Activated CD4-positive, alpha-beta T cell treated with anti-CD3 and anti-CD28 coated beads, Interleukin-2, Interleukin-4, amounts not matched to agents 100 ng/mL and 50 ng/mL, durations not matched to agents 16 hours and 8 hours (primary cell): ENCODE measurements at regions not wholly inside any gene's neighbourhood (a gene's known extent, or its start where the extent isn't known, plus 50 kb on each side); places are given as distances from the start of the nearest gene placed in this dataset.

Experiments
- DNase-seq: peaks from one replicate; pipeline ENCODE4 v3.0.0-alpha.2; 2020; ENCODE audit warnings: low spot score

DNA sequence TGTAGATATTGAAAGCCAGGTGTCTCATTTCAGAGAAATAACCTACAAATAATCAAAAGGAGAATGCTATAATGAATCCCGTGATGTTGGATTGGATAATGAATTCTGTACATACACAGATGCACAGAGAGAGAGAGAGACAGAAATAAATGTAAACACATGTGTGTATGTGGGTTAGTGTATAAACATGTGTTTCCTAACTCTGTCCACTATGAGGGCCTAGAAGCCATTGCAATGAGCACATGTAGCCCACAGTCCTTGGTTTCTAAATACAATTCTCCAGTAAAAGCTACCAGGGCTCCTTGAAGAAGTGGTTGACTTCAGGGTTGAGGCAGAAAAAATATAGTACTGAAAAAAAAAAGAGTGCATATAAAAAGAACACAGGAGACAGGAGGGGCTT, 109.5 kb downstream of the INHBB start:
- DNase-seq = no peak

DNA sequence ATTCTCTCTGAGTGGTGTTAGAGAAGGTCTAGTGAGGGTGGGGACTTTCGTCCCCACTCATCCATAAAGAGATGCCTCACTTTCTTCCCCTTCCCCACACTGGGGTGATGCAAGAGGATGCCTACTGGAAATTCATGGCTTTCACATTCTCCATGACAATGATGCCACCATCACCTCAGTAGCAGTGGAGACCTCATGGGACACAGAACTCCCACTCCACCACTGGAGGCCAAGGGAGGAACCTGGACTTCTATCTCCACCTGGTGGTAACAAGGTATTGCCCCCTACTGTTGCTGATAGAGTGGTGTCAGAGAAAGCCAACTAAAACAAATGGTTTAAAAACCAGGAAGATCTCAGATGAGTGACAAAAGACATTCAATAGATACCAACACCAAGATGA, 110.9 kb downstream of the INHBB start:
- DNase-seq = no peak

DNA sequence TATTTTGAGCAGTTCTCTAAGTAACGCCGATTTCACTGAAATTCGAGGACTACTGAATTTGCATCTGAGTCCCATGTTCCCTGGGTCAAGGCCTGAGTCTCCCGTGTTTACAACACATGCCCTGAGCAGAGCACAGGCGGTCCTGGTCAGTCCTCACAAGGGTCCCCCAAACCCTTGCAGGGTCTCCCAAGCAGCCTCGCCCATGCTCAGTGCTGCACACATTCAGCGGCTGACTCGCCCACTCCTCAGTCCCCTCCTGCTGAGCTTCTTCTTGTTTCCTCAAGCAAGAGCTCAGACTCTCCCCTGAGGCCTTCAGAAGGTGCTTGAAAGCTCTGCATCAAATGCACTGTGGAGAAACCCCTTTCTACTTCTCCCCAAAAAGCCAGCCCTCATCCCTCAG, 114.6 kb downstream of the INHBB start:
- DNase-seq = no peak

DNA sequence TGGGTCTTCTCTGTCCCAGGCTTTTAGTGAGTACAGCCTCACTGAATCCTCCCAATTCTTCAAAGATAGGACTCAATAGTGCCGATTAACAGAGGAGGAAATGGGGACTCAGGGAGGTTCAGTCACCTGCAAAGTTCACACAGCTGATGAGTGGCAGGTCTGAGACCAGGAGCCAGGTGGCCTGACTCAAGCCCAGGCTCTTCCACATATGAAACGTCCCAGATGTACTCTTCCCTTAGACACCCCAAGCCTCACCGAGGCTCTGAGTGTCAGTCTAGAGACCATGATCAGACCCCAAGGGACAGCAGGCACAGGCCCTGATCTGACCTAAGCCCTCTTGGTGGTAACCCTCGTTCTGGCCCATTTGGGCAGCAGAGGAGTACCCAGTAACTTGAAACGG, 115.2 kb downstream of the INHBB start:
- DNase-seq = no peak

DNA sequence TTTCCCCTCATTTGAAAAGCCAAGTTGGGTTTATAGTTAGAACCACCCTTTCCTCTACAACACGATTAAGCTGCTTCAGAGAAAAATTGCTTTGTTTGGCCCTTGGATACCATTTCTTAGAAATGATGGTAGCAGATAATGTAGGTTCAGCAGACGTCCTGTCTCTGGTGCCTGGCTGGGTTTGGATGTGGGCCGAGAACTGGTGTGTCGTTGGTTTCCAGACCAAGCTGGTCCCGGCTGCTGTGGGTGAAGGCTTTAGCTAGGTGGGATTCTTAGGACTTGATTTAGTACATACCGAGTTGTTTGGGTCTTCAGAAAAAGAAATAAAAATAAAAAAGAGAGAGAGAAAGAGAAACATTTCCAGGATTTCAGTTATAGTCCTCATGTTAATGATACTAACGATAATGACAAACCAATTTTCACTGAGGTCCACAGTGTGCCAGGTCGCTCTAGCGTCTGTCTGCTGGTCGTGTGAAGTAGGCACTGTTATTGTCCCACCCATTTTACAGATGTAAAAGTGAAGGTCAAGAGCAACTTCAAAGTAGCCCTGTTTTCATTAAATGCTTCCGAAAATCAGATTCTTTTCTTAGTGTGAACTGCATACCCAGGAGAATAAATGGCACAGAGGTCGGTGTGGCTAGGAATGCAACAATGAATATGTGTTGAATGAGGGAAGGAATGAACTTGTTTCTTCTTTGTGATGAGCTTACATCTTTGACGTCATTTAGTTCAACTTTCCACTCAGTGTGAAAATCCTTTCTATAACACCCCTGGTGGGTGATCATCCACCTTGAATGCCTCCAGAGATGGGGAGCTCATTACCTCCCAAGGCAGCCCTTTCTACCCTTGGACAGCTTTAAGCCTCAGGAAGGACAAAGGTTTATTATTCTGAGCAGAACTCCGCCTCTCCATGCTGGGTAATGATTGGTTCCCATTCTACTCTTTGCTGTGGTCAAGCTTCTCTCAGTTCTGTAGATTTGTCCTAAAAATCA, 115.9 kb downstream of the INHBB start:
- no peak for DNase-seq

DNA sequence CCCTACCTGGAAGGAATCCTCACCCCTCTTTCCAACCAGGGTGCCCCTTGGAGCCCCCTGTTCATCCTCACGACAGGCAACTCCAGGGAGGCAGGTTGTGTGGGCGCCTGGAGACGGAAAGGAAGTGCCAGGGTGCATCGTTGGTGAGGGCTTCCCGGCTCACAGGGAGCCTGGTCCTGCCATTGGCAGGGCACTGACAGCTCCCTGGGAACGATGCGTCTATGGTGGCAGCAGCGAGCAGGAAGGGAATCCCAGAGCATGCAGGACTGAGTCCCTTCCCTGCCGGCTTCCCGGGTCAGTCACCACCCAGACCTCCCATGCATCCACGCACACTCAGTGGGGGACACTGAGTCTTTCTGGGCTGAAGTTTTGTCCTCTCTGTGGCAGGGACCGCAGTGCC, 117.6 kb downstream of the INHBB start:
- no peak for DNase-seq

DNA sequence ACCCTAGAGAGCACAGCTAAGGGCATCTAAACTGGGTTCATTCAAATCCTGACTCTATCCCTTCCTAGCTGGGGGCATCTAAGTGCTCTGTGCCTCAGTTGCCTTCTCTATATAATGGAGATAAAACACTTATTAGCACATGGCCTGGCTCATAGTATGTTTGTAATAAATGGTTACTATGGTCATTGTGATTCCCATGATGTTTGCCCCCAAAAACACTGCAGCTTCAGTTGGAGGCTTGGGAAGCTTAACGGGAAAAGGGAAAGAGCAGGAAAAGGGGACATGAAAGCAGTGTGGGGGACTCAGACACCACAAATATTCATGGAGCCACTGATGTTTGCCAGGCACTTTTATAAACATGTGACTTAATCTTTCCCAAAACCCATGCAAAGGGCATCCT, 118.1 kb downstream of the INHBB start:
- no peak for DNase-seq

DNA sequence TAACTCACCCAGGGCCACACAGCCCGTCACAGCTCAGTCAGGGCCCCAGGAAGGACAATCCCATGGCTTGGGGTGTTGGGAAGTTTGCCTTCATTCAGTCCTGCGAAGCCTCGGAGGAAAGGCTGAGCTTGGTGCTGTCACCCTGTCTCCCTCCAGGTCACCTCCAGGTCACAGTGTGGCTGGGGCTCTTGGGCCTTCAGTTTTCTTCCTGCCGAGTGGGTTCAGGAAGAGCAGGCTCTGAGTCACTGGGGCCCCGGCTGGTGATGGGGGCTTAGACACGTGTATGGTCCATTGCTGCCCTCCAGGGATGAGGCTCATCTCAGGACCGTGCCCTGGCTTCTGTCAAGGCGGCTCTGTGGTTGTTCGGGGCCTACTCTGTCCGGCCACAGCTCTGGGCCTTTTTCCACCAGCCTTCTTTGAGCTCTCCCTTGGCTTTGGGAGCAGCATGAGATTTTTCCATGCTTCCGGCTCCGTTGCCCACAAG, 118.6 kb downstream of the INHBB start:
- no peak for DNase-seq

DNA sequence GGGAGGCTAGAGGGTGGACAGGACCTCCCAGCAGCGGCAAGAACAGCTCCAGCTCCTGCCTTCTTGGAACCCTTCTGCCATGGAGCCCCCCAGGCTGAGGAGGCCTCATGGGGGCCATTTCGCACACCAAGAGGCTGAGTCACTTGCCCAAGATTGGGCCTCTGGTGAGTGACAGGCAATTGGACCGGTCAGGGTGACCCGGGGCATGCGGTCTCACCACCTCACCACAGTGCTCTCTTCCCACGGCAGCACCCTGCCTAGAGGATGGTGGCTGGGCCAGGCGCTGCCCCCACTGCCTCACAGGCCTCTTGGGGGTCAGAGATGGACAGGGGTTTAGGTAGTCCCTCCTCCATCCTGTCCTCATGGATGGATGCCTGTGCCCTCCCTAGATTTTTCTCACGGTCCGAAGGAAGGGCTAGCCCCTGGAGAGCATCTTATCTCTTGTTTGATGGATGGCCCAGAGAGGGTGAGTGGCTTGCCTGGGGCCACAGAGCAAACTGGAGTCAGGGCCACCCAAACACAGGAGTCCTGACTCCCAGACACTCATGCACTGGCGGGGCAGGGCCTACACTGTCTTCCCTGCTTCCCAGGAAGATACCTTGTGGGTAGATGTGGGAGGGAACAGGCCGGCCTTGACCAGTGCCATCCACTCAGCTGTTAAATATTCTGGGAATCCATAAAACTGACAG, 119.2 kb downstream of the INHBB start:
- DNase-seq = no peak

DNA sequence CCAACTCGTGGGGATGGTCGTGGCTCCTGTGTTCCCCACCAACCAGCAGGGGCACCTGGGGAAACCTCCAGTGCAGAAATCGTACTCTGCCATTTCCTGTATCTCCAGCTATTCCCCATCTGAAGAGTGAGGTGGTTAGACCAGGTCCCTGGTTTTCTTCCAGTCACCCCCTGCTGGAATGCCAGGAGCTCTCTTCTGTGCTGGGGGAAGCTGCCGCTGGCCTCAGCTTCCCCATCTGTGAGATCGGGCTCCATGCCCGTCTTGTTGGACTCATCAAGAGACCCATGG, 119.7 kb downstream of the INHBB start:
- no peak for DNase-seq

DNA sequence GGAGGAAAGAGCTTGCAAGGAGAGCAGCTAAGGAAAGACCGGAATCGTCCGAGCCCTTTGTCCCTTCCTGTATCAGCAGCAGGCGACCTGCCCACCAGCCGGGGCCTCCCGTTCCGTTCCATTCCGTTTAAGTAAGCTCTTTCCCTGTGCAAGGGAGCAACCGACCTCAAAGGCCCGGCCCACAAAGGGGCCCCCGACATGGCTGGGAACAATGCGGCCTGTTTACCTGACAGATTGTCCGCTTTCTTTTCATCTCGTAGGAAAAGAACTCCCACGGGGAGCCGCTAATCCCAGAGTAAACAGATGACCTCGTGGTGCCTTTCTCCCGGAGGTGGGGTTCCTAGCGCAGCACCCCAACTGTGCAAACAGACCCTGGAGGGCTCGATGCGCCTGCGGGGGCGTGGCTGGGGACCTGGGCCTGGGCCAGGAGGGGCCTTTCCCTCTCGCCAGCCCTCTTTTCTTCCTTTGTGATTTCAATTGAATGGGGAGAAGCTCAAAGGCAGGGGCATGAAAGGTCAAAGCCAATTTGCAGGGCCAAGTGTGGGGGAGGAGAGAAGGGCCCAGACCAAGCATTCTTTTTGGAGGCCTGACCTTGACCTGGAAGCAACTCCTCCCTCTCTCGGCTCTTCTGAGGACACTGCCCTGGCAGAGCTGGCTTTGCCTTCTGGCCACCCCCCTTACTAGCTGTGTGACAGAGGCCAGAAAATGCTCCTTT, 120.2 kb downstream of the INHBB start:
- DNase-seq = no peak

DNA sequence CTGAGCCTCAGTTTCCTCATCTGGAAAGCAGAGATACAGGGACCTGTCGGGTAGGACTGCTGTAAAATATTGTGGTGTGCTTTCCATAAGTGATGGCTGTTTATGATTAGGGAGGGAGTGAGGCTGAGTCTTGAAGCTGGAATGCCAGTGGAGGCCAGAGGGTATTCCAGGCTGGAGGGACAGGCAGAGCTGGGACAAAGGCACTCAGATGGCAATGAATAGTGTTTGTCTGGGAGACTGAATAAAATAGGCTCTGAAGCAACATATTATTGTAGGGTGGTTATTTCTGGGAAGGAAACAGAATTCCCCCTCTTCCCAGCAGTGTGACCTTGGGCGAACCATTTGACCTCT, 120.7 kb downstream of the INHBB start:
- no peak for DNase-seq

DNA sequence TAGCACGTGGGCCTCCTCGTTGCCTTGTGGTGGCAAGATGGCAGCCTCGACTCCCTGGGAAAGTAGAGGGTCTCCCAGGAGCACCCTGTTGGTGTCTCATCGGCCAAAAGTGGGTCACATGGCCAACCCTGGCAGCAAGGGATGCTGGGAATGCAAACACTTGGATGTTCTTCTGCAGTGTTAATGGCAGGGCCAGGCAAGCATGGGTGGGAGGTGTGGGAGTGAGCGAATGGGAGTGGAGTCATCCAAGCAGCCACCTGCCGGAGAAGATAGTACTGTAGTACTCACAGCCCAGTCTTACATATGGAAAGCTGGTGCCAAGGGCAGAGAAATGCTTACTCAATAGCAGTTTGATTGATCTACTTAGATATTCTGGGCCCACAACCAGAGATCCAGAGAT, 122.2 kb downstream of the INHBB start:
- no peak for DNase-seq

DNA sequence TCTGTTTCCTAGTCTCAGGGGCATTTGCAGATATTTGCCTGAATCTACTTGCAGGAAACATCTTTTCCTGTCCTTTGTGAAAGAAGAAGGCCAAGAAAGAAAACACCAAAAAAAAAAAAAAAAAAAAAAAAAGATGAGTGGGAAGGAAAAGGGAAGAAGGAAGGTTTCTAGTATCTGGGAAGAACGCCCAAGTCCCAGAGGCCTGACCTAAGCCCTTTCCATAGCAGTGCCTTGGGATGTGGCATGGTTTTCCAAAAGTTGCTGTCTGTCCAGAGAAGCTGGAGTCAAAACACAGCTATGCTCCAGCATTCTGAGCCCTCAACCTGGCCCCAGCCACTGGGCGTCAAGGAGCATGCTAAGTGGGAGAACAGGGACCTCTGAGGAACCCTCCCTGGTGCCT, 123.5 kb downstream of the INHBB start:
- no peak for DNase-seq

DNA sequence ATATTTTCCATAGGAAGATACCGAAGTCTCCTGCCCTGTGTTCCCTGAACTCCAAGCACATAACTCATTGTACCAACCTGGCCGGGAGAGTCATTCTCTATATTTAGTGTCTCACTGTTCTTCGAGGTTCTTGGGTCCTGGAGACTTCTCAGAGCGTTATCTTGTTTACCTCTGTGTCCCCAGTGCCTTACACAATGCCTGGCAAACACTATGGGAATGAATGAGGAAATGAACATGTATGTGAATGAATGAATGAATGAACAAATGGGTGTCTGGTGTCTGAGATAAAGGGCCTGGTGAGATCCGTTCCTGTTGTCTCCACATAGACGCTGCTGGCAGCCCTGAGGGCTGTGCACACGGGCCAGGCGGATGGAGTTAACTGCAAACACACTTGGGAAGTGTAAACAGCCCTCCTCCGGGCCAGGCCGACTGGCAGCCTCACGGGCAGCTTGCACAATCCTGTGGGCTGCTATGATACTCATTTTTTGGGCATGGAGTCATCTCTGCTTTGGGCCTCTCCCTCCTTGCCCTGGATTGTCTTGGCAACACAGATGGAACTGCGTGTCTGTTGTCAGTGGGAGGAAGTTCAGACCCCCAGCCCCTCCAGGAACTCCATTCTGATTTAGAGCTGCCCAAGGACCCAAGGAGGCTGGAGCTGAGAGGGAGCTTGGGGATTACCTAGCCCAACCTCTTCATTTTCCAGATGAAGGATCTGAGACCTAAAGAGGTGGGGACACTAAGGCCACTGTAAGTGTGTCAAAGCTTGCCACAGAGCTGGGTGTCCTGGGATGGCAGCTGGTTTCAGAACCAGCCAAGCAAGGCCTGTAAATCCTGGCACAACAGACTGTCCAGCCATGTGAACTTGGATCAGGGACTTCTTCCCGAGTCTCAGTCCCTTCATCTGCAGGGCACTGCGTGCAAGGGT, 124.4 kb downstream of the INHBB start:
- no peak for DNase-seq

DNA sequence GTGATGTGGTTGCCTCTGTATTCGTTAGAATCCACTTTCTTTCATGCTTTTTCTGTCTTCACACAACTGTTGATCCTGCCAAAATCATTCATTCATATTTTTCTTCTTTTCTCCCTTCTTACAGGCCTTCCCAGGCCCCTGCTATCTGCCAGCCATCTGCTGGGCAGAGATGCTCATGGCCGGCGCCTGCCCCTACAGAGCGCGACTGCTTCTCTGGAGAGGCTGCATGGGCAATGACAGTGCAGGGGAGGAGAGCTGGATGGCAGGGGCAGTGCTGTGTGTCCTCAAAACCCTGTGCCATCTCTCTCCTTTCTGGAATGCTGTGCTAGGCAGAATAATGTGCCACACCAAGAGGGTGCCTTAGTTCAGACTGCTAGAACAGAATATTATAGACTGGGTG, 125.2 kb downstream of the INHBB start:
- no peak for DNase-seq

DNA sequence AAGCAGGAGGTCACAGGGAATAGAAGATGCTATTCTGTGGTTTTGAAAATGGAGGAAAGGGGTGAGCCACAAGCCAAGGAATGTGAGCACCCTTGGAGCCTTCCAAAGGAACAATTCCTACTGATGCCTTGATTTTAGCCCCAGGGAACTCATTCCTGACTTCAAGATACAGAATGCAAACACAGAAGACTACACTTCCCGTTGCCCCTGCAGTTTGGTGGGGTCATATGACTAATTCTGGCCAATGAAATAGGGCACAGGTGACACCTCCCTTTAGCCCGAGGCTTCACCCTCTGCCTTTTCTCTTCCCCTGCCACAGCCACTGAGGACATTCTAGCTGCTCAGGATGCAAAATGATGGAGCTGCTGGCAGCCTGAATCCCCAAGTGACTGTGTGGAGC, 126.1 kb downstream of the INHBB start:
- DNase-seq = no peak

DNA sequence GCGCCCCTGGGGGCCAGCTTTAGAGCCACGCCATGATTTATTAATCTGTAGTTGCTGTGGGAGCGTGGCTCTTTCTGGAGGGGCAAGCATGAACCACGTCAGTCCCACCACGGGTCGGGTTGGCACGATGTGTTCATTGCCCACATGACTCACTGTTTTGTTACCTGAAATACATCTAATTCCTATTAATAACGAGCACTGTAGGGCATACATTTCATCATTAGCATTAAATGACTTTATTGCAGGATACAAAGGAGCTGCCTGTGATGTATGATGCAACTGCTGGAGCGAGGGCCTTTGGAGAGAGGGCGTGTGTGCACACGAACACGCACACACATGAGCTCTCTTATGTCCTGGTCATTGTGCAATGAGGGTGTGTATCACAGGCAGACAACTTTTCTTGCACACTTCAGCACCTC, 127.0 kb downstream of the INHBB start:
- DNase-seq = no peak

DNA sequence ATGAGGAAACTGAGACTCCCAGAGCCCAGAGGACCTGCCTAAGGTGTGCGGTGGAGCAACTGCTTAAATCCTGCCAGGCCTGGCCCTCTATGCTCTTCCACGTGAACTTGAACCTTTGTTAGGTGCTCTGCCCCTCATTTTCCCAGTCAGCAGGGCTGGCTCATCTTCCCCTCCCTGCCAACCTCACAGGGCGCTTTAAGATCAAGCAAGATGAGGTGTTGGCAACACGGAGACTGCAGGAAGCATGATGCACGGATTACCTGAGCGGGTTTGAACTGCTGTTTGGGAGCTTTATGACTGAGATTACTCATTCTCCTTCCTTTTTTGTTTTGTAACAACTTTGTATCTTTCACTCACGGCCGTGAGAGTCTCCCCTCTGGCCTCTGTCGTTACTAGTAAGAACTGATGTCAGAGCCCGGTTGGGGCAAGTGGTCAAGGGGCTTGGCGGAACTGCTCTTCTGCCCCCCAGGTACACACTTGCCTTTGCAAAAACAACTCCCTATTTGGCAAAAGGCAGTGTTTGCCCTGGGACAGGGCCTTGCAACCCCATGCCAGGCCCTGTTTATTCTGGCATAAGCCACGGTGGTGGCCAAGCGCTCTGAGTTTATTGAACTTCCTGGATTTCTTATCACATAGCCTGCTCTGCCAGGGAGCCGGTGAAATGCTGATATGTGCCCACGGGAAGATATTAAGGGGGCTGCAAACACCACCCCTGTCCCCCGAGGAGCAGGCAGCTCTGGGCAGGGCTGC, 127.8 kb downstream of the INHBB start:
- no peak for DNase-seq

DNA sequence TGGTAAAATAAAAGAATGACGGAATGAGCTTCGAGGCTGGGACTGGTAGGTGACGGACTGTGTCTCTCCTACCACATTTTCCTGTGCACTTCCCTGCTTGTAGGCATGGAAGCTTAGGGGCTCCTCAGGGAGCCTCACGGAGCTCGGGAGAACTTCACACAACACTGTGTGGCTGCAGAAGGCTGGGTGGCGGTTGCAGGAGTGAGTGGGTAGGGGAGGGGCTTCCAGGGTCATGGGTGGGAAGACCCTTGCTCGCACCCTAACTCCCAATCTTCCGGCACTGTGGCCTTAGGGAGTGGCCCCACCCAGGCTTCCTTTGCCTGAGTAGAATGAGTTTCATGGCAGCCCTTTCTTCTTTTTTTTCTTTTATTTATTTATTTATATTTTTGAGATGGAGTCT, 128.6 kb downstream of the INHBB start:
- DNase-seq = no peak

DNA sequence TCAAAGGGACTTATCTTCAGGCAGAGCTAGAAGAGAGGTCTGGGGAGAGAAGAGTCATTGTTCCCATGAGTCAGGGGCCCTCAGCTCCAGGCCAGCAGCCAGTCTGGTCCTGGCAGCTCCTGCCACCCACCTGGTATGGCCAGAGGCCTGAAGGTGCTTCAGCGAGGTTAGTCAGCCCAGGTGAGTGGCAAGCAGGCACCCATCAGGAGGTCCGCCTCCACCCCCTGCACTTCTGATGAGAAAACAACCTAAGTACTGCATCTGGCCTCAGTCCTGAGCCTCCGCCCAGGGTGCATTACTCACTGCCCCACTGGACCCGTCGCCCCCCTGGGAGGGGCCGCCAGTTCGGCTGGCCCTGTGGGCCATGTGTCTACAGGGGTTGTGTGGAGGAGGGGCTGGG, 130.2 kb downstream of the INHBB start:
- no peak for DNase-seq
